ENCODE measurements at regions not wholly inside any gene's neighbourhood (a gene's known extent, or its start where the extent isn't known, plus 50 kb on each side); places are given as distances from the start of the nearest gene placed in this dataset.

GRCh38 chr6:170096803-170097504 lies 193.9 kb downstream of the DLL1 start:
- Histone ChIP-seq H3K9ac (ENCODE audit: low read length) (no peak overlapping the region), H3K36me3 (ENCODE audit: low read length) (no peaks in the 10 kb centered on the region), H3K27ac (ENCODE audit: low read depth, low read length) (no peak overlapping the region), H3K4me2 (ENCODE audit: low read depth, low read length, poor library complexity, severe bottlenecking) (no peak overlapping the region), H3K4me3 (ENCODE audit: insufficient read depth, low read length, poor library complexity, severe bottlenecking) (no peak overlapping the region), H3K9me2 (replicated peaks; ENCODE audit: insufficient read depth, low read length) (no peaks in the 10 kb centered on the region), H3K27me3 (ENCODE audit: low read length) (no peaks in the 10 kb centered on the region), H4K20me1 (ENCODE audit: low read depth, low read length) (no peaks in the 10 kb centered on the region), H2AFZ (ENCODE audit: low read depth, low read length, severe bottlenecking) (no peak overlapping the region), H3F3A (ENCODE audit: insufficient read depth) (no peaks in the 10 kb centered on the region), H3K79me2 (ENCODE audit: insufficient read depth, low read length) (no peaks in the 10 kb centered on the region), H3K9me3 (ENCODE audit: insufficient read depth, low read length) (no peaks in the 10 kb centered on the region)
- no peak for TF ChIP-seq EZH2phosphoT487 (conservative IDR thresholded peaks at IDR 0.05; ENCODE audit: low read length)
- no peak for TF ChIP-seq CTCF (IDR thresholded peaks at IDR 0.05; ENCODE audit: insufficient read depth, low read length, poor library complexity, severe bottlenecking)

- Histone ChIP-seq H3K9ac (ENCODE audit: low read length) (no peak overlapping the region), H3F3A (ENCODE audit: insufficient read depth) (no peaks in the 10 kb centered on the region)
Measured at GRCh38 chr6:170096191-170096802, 194.6 kb downstream of the DLL1 start.

GRCh38 chr6:170095273-170095981 lies 195.5 kb downstream of the DLL1 start:
- no peaks in the 10 kb centered on the region for H3K27me3 ChIP-seq (ENCODE audit: low read length)
- H3K9me3 ChIP-seq (ENCODE audit: insufficient read depth, low read length) = no peaks in the 10 kb centered on the region
- no peak overlapping the region for H3K9ac ChIP-seq (ENCODE audit: low read length)
- H3K4me3 ChIP-seq (ENCODE audit: insufficient read depth, low read length, poor library complexity, severe bottlenecking) = no peak overlapping the region
- H3K27ac ChIP-seq (ENCODE audit: low read depth, low read length) = no peak overlapping the region
- no peak overlapping the region for H2AFZ ChIP-seq (ENCODE audit: low read depth, low read length, severe bottlenecking)
- TF ChIP-seq EZH2phosphoT487 (conservative IDR thresholded peaks at IDR 0.05; ENCODE audit: low read length) = no peak
- no peak for TF ChIP-seq CTCF (IDR thresholded peaks at IDR 0.05; ENCODE audit: insufficient read depth, low read length, poor library complexity, severe bottlenecking)
- H3K4me2 ChIP-seq (ENCODE audit: low read depth, low read length, poor library complexity, severe bottlenecking) = no peak overlapping the region
- no peaks in the 10 kb centered on the region for H3K9me2 ChIP-seq (replicated peaks; ENCODE audit: insufficient read depth, low read length)
- H3F3A ChIP-seq (ENCODE audit: insufficient read depth) = no peaks in the 10 kb centered on the region
- no peaks in the 10 kb centered on the region for H4K20me1 ChIP-seq (ENCODE audit: low read depth, low read length)
- no peaks in the 10 kb centered on the region for H3K36me3 ChIP-seq (ENCODE audit: low read length)
- no peaks in the 10 kb centered on the region for H3K79me2 ChIP-seq (ENCODE audit: insufficient read depth, low read length)

More at GRCh38 chr6:170096191-170096802, 194.6 kb downstream of the DLL1 start:
- Histone ChIP-seq H4K20me1 (ENCODE audit: low read depth, low read length) (no peaks in the 10 kb centered on the region), H3K27ac (ENCODE audit: low read depth, low read length) (no peak overlapping the region), H3K9me3 (ENCODE audit: insufficient read depth, low read length) (no peaks in the 10 kb centered on the region), H3K27me3 (ENCODE audit: low read length) (no peaks in the 10 kb centered on the region), H3K9me2 (replicated peaks; ENCODE audit: insufficient read depth, low read length) (no peaks in the 10 kb centered on the region), H3K4me2 (ENCODE audit: low read depth, low read length, poor library complexity, severe bottlenecking) (no peak overlapping the region), H3K4me3 (ENCODE audit: insufficient read depth, low read length, poor library complexity, severe bottlenecking) (no peak overlapping the region), H3K36me3 (ENCODE audit: low read length) (no peaks in the 10 kb centered on the region), H2AFZ (ENCODE audit: low read depth, low read length, severe bottlenecking) (no peak overlapping the region), H3K79me2 (ENCODE audit: insufficient read depth, low read length) (no peaks in the 10 kb centered on the region)
- TF ChIP-seq CTCF (IDR thresholded peaks at IDR 0.05; ENCODE audit: insufficient read depth, low read length, poor library complexity, severe bottlenecking) (no peak), EZH2phosphoT487 (conservative IDR thresholded peaks at IDR 0.05; ENCODE audit: low read length) (no peak)

All from SU-DHL-6 (cell line).